Hippocampal formation (tissue), 2 donors: ENCODE measurements at regions not wholly inside any gene's neighbourhood (a gene's known extent, or its start where the extent isn't known, plus 50 kb on each side); places are given as distances from the start of the nearest gene placed in this dataset.
"Not testable (repeated sequence)": the region's sequence is repeated elsewhere in the genome, so short reads cannot be mapped to it uniquely, and the experiment has no call there.

ENCODE experiments used
- DNase-seq, 2 donors: peaks; one replicate each; lab custom pipeline; 2025; lab: John Stamatoyannopoulos, UW

DNA sequence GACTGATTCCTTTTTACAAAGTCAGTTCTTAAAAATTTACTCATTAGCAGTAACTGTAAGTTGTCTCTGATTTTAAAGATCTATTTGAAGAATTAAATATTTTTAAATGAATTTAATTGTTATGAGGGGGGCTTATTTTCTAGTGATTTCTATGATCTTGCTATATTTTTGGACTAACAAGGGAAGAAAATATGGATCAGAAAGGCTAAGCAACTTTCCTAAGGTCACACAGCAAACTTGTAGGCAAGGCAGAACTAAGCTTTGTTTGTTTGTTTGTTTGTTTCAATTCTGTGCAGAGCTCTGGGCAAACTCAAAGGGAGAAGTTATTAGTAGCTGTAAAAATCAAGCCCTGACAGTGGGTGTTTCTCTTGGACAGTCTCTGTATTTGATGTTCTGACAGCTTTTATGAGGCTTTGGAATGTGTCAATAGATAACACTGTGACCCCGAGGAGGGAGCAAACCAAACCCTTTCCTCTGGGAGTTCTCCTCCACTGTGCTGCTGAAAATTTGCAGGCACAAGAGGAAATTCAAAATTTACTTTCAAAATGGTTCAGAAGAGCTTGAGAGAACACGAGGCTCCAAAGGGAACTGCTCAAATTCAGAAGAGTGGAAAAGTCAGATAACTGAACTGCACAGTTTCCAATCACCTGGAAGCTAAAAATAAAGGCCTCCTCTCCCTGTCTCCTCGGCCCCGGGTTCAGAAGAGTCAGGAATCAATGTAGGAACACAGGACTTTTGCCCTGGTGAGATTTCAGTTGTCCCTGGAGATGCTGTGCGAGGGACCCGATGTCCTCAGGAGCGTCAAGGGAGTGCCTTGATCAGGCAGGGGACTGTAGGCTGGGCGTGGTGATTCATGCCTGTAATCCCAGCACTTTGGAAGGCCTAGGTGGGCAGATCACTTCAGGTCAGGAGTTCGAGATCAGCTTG is 325.7 kb downstream of the GATA3 start:
- no peak for DNase-seq

GRCh38 chr10:8380833-8381496 is 326.5 kb downstream of the GATA3 start:
- DNase-seq, result no peak

DNA sequence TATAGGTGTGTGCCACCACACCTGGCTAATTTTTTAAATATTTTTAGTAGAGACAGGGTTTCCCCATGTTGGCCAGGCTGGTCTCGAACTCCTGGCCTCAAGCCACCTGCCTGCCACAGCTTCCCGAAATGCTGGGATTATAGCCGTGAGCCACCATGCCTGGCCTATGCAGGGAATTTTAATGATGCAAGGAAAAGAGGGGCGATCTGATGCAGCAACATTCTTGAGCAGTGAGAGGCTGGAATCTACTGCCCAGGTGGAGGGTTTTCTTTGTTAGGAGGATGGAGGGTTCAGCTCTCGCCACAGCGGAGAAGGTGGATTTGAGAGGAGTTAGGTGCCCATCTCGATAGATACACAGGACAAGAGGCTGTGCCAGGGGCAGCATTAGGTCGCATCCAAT is 332.3 kb downstream of the GATA3 start:
- no peak for DNase-seq

- no peak for DNase-seq
Measured at GRCh38 chr10:8389630-8390029, 335.1 kb downstream of the GATA3 start.

GRCh38 chr10:8392216-8392615 is 337.7 kb downstream of the GATA3 start:
- DNase-seq, result no peak

DNA sequence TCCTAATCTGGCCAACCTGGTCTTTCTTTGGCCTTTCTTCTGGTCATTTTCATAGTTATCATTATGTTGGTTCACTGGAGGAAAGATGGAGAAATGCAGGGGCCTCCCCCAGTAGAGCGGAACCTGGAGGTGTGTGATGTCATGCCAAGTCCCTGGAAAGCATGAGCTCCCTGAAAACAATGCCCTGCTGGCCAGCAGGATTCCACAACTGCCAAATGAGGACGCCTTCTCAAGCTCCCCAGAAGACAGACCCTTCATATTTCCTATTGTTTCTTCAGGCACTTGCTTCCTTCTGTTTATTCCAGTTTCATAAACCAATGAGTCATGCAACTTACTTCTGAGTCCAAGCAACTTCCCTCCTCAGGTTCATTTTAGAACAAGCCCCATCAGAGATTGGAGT is 339.0 kb downstream of the GATA3 start:
- DNase-seq, result no peak

DNA sequence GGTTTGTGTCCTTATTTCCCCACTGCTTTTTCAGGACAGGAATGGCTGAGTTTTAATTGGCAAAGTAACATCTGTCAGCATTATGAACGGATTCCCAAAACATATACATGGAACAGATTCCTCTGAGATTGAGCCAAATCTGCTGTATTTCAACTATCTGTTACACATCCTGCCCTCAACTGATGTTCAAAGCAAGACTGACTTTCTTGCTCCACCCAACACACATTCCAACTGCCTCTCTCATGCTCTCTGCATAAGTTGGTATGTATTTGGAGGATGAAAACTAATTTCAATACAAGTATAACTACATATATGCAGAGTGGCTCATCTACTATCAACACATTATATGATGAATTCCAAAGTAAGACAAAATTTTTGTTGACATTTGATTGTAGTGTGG is 342.2 kb downstream of the GATA3 start:
- no peak for DNase-seq

DNA sequence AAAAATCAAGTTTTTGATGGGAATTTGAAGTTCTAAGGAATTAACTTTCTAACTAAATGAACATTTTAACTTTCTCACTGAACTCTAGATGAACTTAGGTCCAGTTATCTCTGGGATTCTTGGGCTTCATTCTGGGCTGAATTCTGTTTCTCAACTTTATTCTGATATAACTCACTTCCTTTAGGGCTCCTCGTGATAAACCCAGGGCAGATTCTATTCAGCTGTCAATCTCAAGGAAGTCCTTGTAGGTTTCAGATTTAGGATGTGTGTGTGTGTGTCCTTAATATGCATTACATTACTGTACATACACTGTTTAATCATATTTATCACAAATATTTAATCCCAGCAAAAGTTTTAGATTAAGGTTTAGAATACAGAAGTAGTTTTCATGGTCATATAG is 344.3 kb downstream of the GATA3 start:
- no peak for DNase-seq

GRCh38 chr10:8400151-8400550 is 345.7 kb downstream of the GATA3 start:
- DNase-seq, result no peak

GRCh38 chr10:8400892-8401291 is 346.4 kb downstream of the GATA3 start:
- DNase-seq, result no peak

DNA sequence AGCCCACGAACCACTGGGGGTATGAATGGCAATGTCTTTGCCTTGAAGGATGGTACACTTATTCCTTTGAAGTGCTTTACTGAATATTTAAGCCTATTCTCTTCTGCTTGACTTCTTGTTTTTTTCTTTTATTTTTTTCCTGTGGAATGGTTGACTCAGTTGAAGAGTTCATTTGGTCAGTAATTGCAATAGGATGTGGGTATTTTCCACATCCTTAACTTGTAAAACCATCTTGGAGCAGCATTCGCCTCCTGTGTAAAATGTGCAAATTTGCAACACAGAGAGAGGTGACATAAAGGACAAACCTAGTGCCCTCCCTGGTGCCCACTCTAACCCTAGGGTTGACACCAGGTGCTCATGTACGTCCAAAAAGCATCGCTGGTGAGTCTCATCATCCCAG is 347.0 kb downstream of the GATA3 start:
- no peak for DNase-seq

DNA sequence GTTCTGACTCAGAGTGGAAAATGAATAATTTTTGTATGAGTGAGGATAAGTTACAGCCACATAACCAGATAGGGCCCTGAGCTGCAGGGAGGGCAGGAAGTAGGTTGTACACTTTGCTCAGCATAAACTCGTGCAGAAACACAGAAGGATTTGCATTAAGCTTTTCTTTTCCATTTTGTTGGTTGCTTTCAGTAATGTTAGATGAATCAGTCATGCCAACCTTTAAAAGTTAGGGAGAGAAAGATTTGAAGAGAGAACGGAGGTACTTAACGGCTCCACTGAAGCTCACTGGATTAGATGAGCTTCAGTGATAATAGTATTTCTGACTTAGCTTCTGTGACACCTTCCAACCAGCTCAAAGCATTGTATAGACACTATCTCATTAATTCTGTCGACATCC is 348.1 kb downstream of the GATA3 start:
- no peak for DNase-seq

DNA sequence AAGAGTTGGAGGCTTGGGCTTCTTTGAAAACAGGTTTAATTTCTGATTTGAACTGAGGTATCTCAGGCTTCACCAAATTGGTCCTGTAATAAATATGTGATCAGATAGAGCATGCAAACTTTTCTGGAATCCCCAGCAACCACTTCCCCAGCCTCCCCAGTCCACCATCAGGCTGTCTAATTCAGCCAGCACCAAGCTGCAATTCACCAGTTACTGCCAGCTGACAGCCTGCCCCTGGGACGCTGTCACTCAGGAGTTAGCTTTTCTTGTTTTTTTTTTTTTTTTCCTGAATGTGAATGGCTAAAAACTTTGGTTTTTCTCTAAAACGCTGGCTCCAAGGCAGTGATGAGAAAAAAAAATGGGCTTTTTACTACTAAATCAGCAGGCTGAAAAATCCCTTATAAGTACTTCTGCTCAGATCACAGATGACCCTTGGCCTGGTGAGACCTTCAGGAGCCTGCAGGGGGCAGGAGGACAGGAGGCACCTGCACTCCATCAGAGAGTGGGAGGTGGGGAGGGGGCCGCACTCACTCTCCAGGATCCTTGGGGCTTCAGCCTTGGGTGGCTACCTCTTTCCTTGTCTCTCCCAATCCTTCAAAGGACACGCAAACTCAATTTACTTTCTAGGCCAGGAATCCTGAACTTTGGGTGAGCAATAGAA is 349.4 kb downstream of the GATA3 start:
- no peak for DNase-seq

GRCh38 chr10:8404721-8405120 is 350.2 kb downstream of the GATA3 start:
- DNase-seq, result no peak

- DNase-seq, result no peak
Measured at GRCh38 chr10:8405596-8405995, 351.1 kb downstream of the GATA3 start.

DNA sequence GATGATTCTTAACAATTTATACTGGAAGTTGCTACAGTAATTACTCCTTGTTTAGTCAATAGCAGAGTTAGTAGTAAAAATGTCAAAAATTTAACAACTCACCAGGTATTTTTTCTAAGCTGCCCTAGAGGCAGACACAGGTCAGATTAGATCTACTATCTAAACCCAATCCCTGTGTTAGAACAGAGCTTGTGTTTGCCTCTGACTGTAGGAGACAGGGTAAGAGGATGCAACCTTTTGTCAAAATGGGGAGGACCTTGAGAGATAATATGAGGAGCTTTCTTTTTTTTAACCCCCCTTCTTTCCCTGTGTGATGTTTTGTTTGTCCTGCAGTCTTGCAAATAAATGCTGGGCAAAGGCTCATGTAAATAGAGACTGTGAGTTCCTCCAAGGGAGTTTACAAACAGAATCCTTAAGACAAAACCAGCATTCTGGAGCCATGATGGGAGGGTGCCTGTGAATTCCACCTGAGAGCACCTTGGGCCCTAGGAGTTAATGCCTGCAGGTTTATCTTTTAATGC is 353.1 kb downstream of the GATA3 start:
- no peak for DNase-seq

DNA sequence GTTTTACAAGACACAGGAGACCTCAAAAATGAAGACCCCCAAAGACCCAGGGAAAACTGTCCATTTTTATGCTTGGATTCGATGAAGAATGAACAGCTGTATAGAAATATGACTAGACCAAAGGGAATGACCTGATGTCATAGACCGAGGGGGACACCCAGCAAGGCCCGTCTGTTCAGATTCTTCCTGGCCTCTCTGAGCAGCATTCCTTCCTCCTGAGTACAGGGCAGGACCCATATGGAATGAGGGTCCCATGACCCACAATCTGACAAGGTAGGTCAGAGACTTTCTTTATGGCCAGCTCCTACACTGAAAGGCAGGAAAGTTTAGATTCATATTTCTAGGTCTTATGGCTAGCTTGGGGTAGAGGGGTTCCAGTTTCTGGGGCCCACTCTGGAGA is 356.0 kb downstream of the GATA3 start:
- no peak for DNase-seq

- DNase-seq, result no peak
Measured at GRCh38 chr10:8412541-8412940, 358.1 kb downstream of the GATA3 start.

GRCh38 chr10:8415029-8415428 is 360.5 kb downstream of the GATA3 start:
- DNase-seq, result not testable (repeated sequence)

DNA sequence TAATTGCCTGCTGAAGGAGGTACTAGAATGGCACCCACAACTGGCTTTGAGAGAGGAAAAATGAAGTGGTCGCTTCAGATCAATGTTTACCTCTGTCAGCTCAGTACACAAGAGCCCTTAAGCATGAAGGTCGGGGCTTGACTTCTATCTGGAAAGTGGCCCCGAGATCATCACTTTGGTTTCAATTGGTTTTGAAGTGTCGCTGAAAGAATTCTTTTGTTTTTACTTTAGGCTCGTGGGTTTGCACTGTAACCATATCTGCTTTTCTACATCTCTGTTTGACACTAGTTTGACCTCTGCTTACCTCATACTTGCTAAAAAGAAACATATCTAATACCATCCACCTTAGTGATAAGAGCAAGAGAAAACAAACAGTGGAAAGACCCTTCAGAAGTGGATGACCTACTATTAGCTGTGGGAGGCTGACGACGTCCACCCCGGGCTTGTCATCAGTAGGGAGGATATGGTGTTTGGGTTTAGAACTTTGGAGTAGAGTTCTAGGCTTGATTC is 361.8 kb downstream of the GATA3 start:
- no peak for DNase-seq

DNA sequence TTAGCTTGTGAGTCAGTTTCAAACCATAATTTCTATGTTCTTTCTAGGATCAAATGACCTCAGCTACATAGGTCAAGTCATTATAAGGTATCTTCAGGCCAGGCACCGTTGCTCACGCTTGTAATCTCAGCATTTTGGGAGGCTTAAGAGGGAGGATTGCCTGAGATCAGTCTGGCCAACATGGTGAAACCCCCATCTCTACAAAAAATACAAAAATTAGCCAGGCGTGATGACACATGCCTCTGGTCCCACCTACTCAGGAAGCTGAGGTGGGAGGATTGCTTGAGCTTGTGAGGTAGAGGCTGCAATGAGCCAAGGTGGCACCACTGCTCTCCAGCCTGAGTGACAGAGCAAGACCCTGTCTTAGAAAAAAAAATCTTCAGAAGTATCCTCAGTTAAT is 362.3 kb downstream of the GATA3 start:
- DNase-seq, result no peak

DNA sequence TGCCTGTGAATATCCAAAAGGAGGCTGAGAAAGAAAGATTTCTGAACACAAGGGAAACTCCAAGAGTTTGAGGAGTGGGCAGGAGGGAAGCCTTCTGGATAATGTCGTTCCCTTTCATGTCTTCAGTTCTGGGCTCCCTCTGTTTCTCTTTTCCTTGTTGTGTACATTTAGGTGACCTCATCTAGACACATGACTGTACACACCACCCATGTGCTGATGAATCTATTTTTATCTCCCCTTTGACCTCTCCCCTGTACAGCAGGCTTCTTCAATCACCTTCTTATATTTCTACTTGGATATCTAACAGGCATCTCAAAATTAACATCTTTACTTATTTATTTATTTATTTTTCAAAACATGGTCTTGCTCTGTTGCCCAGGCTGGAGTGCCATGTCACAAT is 363.1 kb downstream of the GATA3 start:
- no peak for DNase-seq
